Right lobe of liver (tissue), 4 donors: ENCODE measurements at regions not wholly inside any gene's neighbourhood (a gene's known extent, or its start where the extent isn't known, plus 50 kb on each side); places are given as distances from the start of the nearest gene placed in this dataset.

Experiments
- CTCF ChIP-seq, 4 donors: fragments of 200-600 bp in 3 of 4; fragments of 450-650 bp in 1 of 4; IDR thresholded peaks; one replicate each; pipeline versions ENCODE4 v1.5.1 to v1.8.0; 2016 to 2022; ENCODE audit warnings: antibody characterized with exemption in 4 of 4, mild to moderate bottlenecking in 2 of 4
- POLR2A ChIP-seq: fragments of 450-650 bp; IDR thresholded peaks from one replicate; pipeline ENCODE4 v1.6.1; 2017; ENCODE audit warnings: antibody characterized with exemption, mild to moderate bottlenecking
- donor health status: DM: no; HTN: no; CAD: no.
- donor health status: DM: no; HTN: no; CAD: no.
- donor health status: DM: no; HTN: yes; CAD: no.

- TF ChIP-seq POLR2A = no peak
- TF ChIP-seq CTCF (IDR thresholded peaks at IDR 0.05) = no peak
These were observed 575.7 kb upstream of the MARCKS start for GRCh38 chr6:113281431-113281830.
